GM19239 (cell line): ENCODE measurements at regions not wholly inside any gene's neighbourhood (a gene's known extent, or its start where the extent isn't known, plus 50 kb on each side); places are given as distances from the start of the nearest gene placed in this dataset.
"Not testable (repeated sequence)": the region's sequence is repeated elsewhere in the genome, so short reads cannot be mapped to it uniquely, and the experiment has no call there.

Experiments
- DNase-seq: peaks from one replicate; pipeline ENCODE4 v3.0.0; 2011; ENCODE audit warnings: low spot score; ENCODE audit not compliant: insufficient read length
- FAIRE-seq: peaks from 2 replicates; lab custom pipeline; 2011; peaks lifted over from hg19 to GRCh38; lab: Jason Lieb, UNC

DNA sequence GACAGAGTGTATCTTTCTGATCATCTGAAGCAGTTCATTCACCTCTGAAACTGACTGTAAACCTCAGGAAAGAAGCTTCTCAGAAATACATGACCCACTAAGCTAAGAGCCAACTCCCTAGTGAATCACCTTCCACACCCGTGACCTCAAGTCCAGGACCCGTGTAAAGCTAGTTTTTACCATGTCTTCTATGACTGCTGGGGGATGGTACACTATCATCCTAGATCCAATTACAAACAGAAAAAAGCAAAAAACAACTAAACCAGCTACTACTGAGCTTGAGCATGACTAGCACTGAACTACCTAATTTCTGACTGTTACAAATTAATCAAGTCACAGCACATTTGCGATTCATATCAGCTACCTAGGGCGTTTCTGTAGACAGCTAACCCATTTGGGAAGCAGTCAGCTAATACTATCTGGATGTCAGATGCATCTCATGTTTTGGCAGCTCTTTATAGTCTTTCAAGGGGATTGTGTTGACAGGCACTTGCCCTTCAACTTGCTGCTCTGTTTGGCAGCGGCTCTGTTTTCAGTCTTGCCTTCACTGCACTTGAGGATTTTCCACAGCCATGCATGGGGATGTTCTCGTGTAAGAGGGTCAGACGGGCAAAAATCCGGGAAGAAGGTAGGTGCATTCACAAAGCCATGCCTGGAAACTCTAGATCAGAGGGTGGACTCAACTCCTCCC, 350.3 kb downstream of the ANAPC1 start:
- not testable (repeated sequence) for DNase-seq, FAIRE-seq

DNA sequence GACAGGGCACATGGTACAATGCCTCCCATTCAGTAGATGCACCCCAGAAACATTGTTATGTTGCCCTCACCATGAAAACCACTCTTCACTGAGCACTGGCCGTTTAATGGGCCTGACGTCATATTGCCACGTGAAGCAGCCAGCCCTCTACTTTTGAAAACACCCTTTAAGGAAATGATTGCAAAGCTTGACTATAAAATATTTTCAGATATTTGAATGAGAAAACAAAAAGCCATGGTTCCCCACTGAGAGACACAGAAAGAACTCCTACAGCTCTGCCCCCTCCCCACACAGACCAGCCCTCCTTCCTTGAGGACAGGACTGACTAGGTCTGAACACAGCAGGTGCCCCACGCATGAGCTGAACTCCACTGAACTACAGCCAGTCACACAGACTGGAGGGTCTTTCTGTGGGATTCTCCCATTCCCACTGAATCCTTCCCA, 349.1 kb downstream of the ANAPC1 start:
- no peak for FAIRE-seq
- DNase-seq: no peak

DNA sequence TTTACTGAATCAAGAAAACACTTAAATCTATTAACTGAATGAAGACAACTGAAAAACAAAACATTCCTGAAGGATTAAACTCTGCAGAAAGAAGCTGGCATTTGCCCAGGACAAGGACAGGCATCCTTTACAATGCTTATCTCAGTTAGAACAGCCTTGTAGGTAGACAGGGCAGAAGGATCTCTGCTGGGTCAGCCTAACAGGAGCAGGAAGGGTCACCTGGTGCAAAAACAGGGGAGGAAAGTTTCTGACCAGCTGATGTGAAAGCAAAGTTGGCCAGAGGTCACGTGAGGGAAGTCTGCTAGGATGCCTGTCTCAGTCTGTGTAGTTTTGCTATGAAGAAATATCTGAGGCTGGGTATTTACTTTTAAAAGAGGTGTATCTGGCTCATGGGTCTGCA, 348.6 kb downstream of the ANAPC1 start:
- no peak for DNase-seq

DNA sequence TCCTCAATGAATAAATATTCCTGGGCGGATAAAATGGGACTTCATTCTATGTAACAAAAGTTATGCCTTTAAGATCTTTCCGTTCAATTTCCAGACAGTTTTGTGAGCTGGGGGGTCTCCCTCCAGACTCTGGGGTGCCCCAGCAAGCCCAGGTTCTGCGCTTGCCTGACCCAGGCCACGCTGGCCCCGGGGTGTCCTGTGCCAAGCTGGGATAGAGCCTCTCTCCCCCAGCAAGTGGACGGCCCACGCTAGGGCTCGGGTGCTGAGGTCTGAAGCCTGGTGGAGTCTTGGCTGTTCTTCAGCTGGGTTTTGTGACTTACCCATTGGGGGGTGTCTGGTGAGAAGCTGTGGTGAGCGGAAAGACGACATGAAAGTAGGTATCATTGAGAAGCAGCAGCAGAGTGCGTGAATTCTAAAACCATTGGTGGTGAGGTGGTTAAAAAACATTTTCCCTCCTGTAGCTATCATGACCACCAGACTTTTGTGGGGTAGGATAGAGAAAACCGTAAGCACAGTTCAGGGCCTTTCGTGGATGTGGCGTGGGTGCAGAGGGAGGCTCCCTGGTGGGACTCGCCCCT, 346.8 kb downstream of the ANAPC1 start:
- DNase-seq (no peak), FAIRE-seq (no peak)

More for the DNA sequence above, 348.6 kb downstream of the ANAPC1 start:
- FAIRE-seq: no peak

DNA sequence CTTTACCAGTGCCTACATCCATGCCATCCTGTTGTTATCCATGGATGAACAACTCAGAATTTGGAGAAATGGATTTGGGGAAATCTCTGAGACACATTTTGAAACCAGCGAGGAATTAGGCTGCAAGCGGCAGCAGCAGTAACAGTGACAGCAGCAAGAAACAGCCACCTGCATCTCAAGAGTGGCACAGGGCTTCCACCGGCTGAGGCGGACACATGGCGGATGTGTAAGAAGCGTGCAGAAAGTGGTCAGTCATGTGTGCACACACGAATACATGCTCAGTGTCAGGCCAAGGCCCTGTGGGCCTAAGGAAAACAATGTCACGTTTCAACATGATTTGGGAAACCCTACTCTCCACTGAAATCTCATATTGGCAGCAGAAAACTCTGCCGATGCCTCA, 344.0 kb downstream of the ANAPC1 start:
- not testable (repeated sequence) for DNase-seq, FAIRE-seq

DNA sequence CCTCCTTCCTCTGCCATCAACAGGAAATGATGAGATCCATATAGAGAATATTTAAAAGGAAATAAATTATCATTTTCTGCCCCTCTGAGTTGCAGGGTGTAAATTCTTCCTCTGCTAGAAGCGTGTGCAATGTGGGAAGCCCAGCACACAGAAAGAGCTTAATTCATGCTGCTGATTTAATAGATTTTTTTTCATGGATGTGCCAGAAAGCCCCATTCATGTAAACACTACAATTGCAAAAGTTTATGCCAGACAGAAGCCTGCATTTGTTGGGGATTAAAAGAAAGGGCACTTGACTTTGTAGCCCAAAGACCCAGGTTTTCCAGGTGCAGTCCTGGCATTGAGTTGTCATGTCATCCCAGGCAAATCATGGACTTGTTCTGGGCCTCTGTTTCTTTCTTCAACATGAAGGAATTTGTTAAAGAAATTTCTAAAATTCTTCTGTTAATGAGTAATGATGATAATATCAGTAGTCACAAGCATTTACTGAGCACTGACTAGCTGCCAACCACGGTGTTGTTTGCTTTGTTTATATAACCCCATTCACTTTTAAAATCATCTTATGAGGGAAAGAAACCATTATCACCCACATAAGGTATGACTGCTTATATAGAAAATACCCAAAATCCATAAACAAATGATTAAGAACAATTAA, 341.7 kb downstream of the ANAPC1 start:
- FAIRE-seq, DNase-seq: not testable (repeated sequence)

DNA sequence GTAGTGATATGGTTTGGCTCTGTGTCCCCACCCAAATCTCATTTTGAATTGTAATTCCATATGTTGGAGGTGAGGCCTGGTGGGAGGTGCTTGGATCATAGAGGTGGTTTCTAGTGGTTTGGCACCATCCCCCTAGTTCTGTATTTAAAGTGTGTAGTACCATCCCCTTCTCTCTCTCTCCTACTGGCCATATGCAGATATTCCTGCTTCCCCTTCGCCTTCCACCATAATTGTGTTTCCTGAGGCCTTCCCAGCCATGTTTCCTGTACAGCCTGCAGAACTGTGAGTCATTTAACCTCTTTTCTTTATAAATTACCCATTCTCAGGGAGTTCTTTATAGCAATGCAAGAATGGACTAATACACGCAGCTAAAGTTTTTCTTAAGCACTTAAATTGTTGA, 340.0 kb downstream of the ANAPC1 start:
- not testable (repeated sequence) for FAIRE-seq, DNase-seq

DNA sequence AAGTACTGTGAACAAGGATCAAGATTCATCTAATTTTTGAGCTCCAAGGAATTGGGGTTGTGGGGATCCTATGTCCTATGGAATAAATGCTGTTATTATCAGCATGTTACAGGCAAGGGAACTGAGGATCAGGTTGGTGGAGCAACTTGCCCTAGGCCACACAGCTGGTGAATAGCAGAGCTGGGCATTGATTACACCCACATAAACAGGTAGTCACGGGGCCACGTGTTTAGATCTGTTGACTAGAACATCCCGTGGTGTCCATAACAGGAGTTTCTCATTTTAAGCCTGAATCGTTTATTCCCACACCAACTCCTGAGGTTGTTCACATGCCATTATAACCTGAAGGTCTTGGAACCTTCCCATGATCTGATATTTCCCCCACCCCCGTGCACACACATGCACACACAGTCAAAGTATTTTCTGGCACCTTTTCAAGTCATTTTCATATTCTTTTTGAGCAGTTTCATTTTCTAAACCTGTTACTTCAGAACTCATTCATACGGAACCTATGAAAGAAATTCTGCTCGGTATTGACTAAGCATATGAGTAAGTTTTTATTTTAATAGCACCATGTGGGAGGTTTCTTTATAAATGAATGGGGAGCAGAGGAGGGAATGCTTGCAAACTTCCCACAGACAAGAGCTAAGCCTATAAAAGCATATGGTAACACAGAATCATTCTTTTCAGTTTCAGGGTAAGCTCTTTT, 338.1 kb downstream of the ANAPC1 start:
- FAIRE-seq: peak; percentile 58
- DNase-seq: not testable (repeated sequence)

DNA sequence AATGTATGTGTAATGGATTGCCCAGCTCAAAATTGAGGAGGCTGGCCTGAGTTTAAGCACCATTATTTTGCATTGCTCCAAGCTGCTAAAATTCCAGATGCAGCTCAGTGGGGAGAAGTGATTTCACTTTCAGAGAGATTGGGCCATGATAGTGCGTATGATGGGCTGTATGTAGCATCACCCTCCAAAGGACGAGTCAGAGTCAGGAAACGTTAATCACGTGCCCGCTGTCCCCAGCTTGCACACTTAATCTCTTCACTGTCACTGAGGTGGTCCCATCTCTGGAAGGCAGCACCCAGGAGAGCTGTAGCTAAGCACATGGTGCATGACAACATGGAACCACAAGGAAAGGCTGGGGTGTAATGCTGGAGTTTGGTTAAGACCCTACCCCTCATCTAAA, 337.4 kb downstream of the ANAPC1 start:
- not testable (repeated sequence) for DNase-seq, FAIRE-seq

DNA sequence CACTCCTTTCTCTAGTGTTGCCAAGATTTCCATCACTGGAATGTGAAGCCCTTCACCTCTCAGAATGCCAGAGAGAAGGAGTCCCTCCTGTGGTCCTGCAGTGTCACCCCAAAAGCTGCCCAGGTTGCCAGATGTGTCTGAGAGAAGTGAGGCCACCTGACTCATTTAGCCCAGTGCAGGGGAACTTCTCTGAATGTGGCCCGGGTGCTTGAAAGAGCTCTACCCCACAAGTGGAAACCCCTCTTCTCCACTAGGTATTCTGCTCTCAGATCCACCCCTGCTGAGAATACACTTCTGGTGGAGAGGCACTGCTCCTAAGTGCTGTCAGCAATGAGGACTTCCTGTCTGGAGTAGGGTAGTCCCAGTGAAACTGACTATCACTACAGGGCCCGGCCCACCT, 334.8 kb downstream of the ANAPC1 start:
- not testable (repeated sequence) for FAIRE-seq

DNA sequence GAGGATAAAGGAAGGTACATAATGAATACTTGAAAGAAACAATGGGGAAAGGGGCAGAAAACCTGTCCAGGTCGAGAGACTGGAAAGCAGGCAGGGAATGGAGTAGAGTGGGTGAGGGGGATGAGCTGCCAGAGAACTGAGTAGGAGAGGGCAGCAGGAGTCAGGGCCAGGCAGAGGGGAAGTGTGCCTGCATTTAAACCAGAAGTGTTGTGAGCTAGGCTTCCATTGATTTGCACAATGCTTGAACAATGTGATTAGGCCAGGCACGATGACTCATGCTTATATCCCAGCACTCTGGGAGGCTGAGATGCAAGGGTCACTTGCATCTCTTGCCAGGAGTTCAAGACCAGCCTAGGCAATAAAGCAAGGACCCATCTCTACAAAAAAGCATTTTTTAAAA, 332.6 kb downstream of the ANAPC1 start:
- not testable (repeated sequence) for FAIRE-seq, DNase-seq

More for the DNA sequence above, 334.8 kb downstream of the ANAPC1 start:
- DNase-seq: not testable (repeated sequence)

DNA sequence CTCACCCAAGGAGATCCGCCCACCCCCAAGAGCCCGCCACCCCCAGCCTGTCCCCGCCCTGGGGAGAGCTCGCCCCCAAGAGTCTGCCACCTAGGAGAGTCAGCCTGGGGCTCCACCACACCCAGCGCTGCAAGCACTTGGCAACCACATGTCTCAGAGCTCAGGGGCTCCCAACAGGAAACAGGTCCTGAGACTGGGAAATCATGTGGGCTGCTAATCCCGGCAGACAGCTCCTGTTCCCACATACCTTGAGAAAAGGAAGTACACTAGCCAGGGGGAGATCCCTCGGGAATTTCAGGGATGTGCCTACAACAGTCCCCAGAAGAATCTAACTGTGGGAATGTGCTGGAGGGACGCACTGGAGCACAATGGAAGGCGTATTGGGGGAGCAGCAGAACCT, 331.4 kb downstream of the ANAPC1 start:
- not testable (repeated sequence) for FAIRE-seq, DNase-seq

DNA sequence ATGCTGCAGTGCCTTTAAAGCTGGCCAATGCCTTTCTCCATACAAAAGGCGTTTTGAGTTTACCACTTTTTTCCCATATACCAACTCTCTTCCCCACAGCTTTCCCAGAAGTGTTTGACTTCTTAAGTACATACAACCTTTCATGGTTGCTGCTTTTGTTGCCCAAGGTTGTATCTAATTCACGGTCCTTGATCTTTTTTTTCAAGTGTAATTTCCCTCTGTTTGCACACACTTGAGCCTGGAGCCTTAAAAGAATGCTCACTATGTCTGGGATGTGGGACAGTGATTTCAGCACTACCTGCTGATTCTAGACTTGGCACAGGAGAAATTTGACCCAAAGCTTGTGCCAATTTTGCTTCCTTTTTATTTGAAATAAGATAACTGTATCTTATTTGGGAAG, 324.7 kb downstream of the ANAPC1 start:
- FAIRE-seq: not testable (repeated sequence)

DNA sequence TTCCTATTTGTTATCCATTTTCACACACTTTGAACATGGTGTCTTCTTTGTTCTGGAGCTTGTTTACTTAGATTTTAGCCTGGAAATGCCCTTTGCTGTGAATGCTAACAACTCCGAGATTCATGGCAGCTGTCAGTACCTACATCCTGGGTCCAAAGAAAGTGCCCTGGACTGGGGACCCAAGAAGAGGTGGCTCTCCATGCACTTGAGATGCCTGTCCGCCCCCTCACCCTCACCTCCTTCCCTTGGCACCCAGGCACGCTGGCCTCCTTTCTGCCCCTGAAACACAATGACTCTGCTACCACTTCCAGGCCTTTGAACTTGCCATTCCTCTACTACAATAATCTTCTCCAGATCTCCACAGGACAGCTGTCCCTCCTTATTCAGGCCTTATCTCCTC, 324.2 kb downstream of the ANAPC1 start:
- not testable (repeated sequence) for DNase-seq, FAIRE-seq

More for the DNA sequence above, 324.7 kb downstream of the ANAPC1 start:
- DNase-seq: not testable (repeated sequence)

DNA sequence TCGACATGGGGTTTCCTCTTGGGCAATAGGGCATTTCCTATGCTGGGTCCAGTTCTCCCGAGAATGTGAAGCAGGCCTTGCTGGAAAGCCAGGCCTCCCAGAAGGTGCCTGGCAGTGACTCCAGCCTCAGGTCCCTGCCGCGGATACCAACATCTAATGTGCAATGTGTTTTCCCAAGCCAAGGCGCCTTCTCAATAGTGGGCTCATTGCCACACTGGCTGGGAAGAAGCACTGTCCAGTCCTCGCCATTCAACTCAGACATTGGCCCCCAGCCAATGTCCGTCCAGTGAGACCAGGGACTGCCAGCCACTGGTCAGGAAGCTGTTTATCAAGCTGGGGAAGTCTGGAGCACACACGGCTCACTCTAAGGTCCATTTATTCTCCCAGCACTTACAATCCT, 317.9 kb downstream of the ANAPC1 start:
- not testable (repeated sequence) for DNase-seq, FAIRE-seq

DNA sequence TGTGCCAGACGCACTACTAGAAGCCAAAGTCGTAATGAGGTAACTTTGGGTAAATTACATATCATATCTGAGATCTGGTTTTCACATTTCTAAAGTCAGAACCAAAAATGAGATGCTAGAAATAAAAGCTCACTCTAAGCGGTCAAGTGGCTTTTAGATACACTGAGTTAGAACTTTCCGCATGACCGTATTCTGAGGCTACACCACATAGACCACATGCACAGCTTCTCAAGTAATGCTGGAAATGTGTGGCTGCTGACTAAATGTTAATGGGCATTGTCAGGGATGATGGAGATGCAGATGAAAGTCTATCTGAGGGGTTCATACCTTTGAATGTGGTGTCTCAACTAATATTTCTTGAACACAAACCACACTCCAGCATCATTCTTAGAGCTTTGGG, 316.8 kb downstream of the ANAPC1 start:
- FAIRE-seq, DNase-seq: not testable (repeated sequence)

DNA sequence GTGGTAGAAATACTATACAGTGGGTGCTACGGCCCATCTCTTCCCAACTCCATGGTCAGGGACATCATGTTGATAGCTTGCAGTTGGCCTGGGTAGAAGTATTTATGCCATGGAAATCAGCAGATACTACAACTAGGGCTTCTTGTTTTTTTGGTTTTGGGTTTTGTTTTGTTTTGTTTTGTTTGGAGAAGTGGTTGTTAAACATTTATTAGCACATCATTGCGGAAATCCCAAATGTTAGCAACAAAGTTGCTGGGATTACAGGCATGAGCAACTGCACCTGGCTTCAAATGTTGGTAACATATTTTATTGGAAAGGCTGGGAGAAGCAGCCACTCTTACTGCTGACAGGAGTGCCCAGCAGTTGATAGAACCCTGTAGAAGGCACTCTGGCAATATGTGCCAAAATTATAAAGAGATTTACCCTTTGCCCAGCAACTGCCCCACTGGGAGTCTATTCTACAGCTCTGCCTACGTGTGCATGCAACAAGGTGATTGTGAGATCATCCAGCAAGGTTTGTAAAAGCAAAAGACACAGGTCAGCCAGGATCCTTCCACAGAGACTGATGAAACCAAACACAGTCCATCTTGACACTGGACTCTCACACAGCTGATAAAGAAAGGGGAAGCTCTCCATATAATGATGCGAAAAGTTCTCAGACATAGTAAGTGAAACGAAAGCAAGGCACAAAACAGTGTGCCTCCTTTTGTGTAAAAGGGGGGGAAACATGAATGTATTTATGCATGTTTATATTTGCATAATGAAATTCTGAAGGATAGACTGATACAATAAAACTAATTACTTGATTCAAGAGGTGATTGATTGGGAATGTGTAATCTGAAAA, 314.4 kb downstream of the ANAPC1 start:
- not testable (repeated sequence) for FAIRE-seq, DNase-seq

DNA sequence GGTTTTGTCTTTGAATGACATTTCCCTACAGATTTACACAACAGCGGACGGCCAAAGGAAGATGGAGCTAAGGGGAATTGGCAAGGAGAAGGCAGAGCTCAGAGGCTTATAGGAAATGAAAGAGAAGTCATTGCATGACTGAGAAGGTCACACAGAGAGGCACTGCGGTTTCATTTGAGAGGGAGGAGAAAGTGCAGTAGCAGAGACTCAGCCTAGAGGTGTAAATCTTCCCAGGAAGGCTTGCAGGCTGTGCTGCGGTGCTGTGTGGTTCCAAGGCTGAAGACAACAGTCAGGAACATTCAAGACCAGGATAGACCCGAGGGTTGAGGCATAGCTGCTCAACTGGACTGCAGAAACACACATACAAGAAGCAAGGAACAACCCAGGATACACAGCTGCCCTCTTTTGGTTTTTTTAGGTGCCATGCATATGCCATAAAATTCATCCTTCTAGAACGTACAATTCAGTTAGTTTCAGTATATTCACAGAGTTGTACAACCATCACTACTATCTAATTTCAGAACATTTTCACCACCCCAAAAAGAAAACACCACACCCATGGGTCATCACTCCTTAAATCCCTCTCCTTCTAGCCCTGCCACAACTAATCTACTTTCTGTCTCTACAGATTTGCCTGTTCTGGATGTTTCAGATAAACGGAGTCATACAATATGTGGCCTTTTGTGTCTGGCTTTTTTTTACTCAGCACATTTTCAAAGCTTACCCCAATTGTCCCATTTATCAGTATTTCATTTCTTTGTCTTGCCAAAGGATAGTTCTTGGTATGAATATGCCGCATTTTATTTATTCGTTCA, 313.5 kb downstream of the ANAPC1 start:
- peak; percentile 68 for FAIRE-seq
- not testable (repeated sequence) for DNase-seq

DNA sequence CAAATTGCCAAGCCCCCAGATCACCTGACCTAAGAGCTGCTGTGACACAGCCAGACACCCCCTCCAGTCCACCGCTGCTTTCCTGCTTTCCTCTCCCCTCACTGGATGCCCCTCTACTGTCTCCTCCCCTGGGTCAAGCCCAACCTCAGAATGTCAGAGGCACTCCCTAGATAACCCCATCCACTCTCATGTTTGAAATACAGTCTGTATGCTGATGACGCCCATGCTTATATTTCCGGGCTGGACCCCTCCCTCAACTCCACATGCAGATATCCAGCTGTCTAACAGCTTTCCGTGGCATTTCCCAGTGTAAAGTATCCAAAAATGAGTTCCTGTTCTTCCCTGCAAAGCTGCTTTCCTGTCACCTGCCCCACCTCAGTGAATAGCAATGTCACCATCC, 309.2 kb downstream of the ANAPC1 start:
- not testable (repeated sequence) for FAIRE-seq

More for the DNA sequence above, 309.2 kb downstream of the ANAPC1 start:
- not testable (repeated sequence) for DNase-seq
